Kidney epithelial cell (primary cell): ENCODE measurements at regions not wholly inside any gene's neighbourhood (a gene's known extent, or its start where the extent isn't known, plus 50 kb on each side); places are given as distances from the start of the nearest gene placed in this dataset.

Source experiments
- DNase-seq: peaks from one replicate; pipeline ENCODE4 v3.0.0-alpha.2; 2010; ENCODE audit warnings: low read depth
- H3K27me3 ChIP-seq: 2 replicates; pipeline ENCODE4 v1.6.0; 2011; ENCODE audit warnings: low read length; ENCODE audit not compliant: control insufficient read depth, insufficient read depth
- H3K36me3 ChIP-seq: 2 replicates; pipeline ENCODE4 v1.5.1; 2011; ENCODE audit warnings: low read length; ENCODE audit not compliant: control insufficient read depth, insufficient read depth
- H3K4me3 ChIP-seq: 2 replicates; pipeline ENCODE4 v1.5.1; 2011; ENCODE audit warnings: low read depth, mild to moderate bottlenecking, control low read depth, low read length
- TF ChIP-seq, protein P1 (sequence below): IDR thresholded peaks from 2 replicates; pipeline ENCODE4 v1.5.1; 2011; ENCODE audit warnings: mild to moderate bottlenecking, moderate library complexity, low read length, control low read depth, inconsistent platforms; ENCODE audit not compliant: insufficient read depth, poor library complexity, severe bottlenecking

DNA sequence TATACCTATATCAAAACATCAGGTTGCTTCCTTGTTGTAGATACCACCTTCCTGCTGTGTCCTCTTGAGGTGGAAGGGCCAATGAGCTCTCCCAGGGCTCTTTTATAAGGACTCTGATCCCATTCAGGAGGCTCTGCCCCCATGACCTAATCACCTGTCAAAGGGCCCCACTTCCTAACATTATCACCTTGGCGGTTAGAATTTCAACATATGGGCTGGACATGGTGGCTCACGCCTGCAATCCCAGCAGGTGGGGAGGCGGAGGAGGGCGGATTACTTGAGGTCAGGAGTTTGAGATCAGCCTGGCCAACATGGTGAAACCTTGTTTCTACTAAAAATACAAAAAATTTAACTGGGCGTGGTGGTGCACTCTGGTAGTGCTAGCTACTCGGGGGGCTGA is 86.4 kb downstream of the HAPSTR1 start:
- TF ChIP-seq, protein P1, sequence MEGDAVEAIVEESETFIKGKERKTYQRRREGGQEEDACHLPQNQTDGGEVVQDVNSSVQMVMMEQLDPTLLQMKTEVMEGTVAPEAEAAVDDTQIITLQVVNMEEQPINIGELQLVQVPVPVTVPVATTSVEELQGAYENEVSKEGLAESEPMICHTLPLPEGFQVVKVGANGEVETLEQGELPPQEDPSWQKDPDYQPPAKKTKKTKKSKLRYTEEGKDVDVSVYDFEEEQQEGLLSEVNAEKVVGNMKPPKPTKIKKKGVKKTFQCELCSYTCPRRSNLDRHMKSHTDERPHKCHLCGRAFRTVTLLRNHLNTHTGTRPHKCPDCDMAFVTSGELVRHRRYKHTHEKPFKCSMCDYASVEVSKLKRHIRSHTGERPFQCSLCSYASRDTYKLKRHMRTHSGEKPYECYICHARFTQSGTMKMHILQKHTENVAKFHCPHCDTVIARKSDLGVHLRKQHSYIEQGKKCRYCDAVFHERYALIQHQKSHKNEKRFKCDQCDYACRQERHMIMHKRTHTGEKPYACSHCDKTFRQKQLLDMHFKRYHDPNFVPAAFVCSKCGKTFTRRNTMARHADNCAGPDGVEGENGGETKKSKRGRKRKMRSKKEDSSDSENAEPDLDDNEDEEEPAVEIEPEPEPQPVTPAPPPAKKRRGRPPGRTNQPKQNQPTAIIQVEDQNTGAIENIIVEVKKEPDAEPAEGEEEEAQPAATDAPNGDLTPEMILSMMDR: no peak
- Histone ChIP-seq H3K27me3 (no peaks in the 10 kb centered on the region), H3K4me3 (no peak overlapping the region), H3K36me3 (no peaks in the 10 kb centered on the region)
- no peak for DNase-seq

DNA sequence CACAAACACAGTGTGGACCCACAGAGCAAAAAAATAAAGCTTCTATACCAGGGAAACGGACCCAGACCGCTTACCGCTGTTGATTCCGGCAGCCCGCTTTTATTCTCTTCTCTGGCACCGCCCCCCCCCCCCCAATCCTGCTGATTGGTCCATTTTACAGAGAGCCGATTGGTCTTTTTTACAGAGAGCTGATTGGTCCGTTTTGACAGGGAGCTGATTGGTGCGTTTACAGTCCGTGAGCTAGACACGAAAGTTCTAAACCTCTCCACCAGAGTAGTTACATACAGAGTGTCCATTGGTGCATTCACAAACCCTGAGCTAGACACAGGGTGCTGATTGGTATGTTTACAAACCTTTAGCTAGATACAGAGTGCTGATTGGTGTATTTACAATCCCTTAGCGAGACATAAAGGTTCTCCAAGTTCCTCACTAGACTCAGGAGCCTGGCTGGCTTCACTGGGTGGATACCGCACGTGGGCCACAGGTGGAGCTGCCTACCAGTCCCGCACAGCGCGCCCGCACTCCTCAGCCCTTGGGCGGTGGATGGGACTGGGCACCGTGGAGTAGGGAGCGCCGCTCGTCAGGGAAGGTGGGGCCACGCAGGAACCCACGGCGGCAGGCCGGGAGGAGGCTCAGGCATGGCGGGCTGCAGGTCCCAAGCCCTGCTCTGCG is 92.4 kb downstream of the HAPSTR1 start:
- no peak for DNase-seq
- H3K36me3 ChIP-seq: no peaks in the 10 kb centered on the region
- TF ChIP-seq, protein P1: no peak
- H3K27me3 ChIP-seq: no peaks in the 10 kb centered on the region
- no peak overlapping the region for H3K4me3 ChIP-seq

- no peaks in the 10 kb centered on the region for H3K27me3 ChIP-seq
- no peaks in the 10 kb centered on the region for H3K36me3 ChIP-seq
- no peak overlapping the region for H3K4me3 ChIP-seq
- TF ChIP-seq, protein P1: no peak
- no peak for DNase-seq
Observed at GRCh38 chr16:9184354-9184690, 92.9 kb downstream of the HAPSTR1 start.

- Histone ChIP-seq H3K4me3 (no peak overlapping the region), H3K27me3 (no peaks in the 10 kb centered on the region), H3K36me3 (no peaks in the 10 kb centered on the region)
- TF ChIP-seq, protein P1: no peak
- DNase-seq: no peak
Observed at GRCh38 chr16:9185381-9185780, 93.9 kb downstream of the HAPSTR1 start.

- H3K27me3 ChIP-seq: no peaks in the 10 kb centered on the region
- H3K4me3 ChIP-seq: no peak overlapping the region
- DNase-seq: no peak
- TF ChIP-seq, protein P1: no peak
- no peaks in the 10 kb centered on the region for H3K36me3 ChIP-seq
Observed at GRCh38 chr16:9186061-9186460, 94.6 kb downstream of the HAPSTR1 start.

DNA sequence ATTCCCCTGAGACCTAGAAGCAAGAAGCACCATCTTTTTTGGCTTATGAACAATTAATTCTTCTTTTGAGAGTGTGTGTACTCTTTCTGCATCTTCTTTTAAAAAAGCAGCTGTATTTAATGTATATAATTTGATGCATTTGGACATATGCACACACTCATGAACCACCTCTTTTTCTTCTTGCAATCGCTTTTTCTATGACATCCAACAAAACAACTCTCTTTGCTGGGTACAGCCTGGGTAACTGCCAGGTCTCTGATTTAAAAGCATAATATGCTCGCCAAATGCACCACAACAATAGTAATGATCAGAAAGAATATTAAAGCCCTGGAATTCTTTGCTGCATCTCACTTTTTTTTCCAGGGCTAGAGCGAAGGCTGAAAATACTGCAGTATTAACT is 97.3 kb downstream of the HAPSTR1 start:
- TF ChIP-seq, protein P1: no peak
- no peak overlapping the region for H3K4me3 ChIP-seq
- H3K27me3 ChIP-seq: no peaks in the 10 kb centered on the region
- no peak for DNase-seq
- H3K36me3 ChIP-seq: no peaks in the 10 kb centered on the region
